ENCODE measurements at regions not wholly inside any gene's neighbourhood (a gene's known extent, or its start where the extent isn't known, plus 50 kb on each side); places are given as distances from the start of the nearest gene placed in this dataset.
A peak's percentile ranks its signal among the peaks of the same experiment; 100 is the strongest.
"Not testable (repeated sequence)": the region's sequence is repeated elsewhere in the genome, so short reads cannot be mapped to it uniquely, and the experiment has no call there.

- H3K4me3 ChIP-seq (IDR thresholded peaks at IDR 0.05; ENCODE audit: insufficient read depth, low read depth, low read length), result no peak overlapping the region
- H3K27me3 ChIP-seq (ENCODE audit: insufficient read depth, low read depth), result no peaks in the 10 kb centered on the region
- no peak for TF ChIP-seq CTCF (conservative IDR thresholded peaks at IDR 0.05; ENCODE audit: low read depth, low read length)
- no peaks in the 10 kb centered on the region for H3K4me1 ChIP-seq (ENCODE audit: low read depth, poor library complexity, severe bottlenecking)
- no peak overlapping the region for H3K4me2 ChIP-seq
- no peak overlapping the region for H3K9ac ChIP-seq
- no peaks in the 10 kb centered on the region for H4K20me1 ChIP-seq (ENCODE audit: insufficient read depth)
- no peaks in the 10 kb centered on the region for H3K36me3 ChIP-seq (ENCODE audit: insufficient read depth)
- no peaks in the 10 kb centered on the region for H3K79me2 ChIP-seq (ENCODE audit: insufficient read depth, low read depth)
- no peak overlapping the region for H3K27ac ChIP-seq
- no peak overlapping the region for H2AFZ ChIP-seq (ENCODE audit: low read depth)
Observed at GRCh38 chr3:181327349-181327748, 337.8 kb upstream of the DNAJC19 start.

- Histone ChIP-seq H4K20me1 (ENCODE audit: insufficient read depth) (no peaks in the 10 kb centered on the region), H3K9ac (no peak overlapping the region), H3K4me1 (ENCODE audit: low read depth, poor library complexity, severe bottlenecking) (no peaks in the 10 kb centered on the region), H3K27ac (no peak overlapping the region), H3K4me2 (no peak overlapping the region), H3K4me3 (IDR thresholded peaks at IDR 0.05; ENCODE audit: insufficient read depth, low read depth, low read length) (no peak overlapping the region), H3K36me3 (ENCODE audit: insufficient read depth) (no peaks in the 10 kb centered on the region), H3K27me3 (ENCODE audit: insufficient read depth, low read depth) (no peaks in the 10 kb centered on the region), H2AFZ (ENCODE audit: low read depth) (no peak overlapping the region), H3K79me2 (ENCODE audit: insufficient read depth, low read depth) (no peaks in the 10 kb centered on the region)
- TF ChIP-seq CTCF (conservative IDR thresholded peaks at IDR 0.05; ENCODE audit: low read depth, low read length), result peak; percentile 85
Observed at GRCh38 chr3:181326637-181327223, 337.2 kb upstream of the DNAJC19 start.

GRCh38 chr3:181324516-181324915 is 335.0 kb upstream of the DNAJC19 start:
- not testable (repeated sequence) for H3K4me3 ChIP-seq (IDR thresholded peaks at IDR 0.05; ENCODE audit: insufficient read depth, low read depth, low read length); H3K79me2 ChIP-seq (ENCODE audit: insufficient read depth, low read depth); H3K4me1 ChIP-seq (ENCODE audit: low read depth, poor library complexity, severe bottlenecking); H3K4me2 ChIP-seq; H4K20me1 ChIP-seq (ENCODE audit: insufficient read depth); H3K36me3 ChIP-seq (ENCODE audit: insufficient read depth); H3K27ac ChIP-seq; H3K27me3 ChIP-seq (ENCODE audit: insufficient read depth, low read depth); H2AFZ ChIP-seq (ENCODE audit: low read depth); H3K9ac ChIP-seq

GRCh38 chr3:181318321-181318720 is 328.8 kb upstream of the DNAJC19 start:
- Histone ChIP-seq H3K4me1 (ENCODE audit: low read depth, poor library complexity, severe bottlenecking) (no peaks in the 10 kb centered on the region), H3K4me3 (IDR thresholded peaks at IDR 0.05; ENCODE audit: insufficient read depth, low read depth, low read length) (no peak overlapping the region), H3K36me3 (ENCODE audit: insufficient read depth) (no peaks in the 10 kb centered on the region), H3K27ac (no peak overlapping the region), H3K4me2 (no peak overlapping the region), H2AFZ (ENCODE audit: low read depth) (no peak overlapping the region), H3K27me3 (ENCODE audit: insufficient read depth, low read depth) (no peaks in the 10 kb centered on the region), H4K20me1 (ENCODE audit: insufficient read depth) (no peaks in the 10 kb centered on the region), H3K9ac (no peak overlapping the region), H3K79me2 (ENCODE audit: insufficient read depth, low read depth) (no peaks in the 10 kb centered on the region)
- TF ChIP-seq CTCF (conservative IDR thresholded peaks at IDR 0.05; ENCODE audit: low read depth, low read length), result no peak

GRCh38 chr3:181317508-181317907 is 328.0 kb upstream of the DNAJC19 start:
- Histone ChIP-seq H3K4me2 (no peak overlapping the region), H3K4me1 (ENCODE audit: low read depth, poor library complexity, severe bottlenecking) (no peaks in the 10 kb centered on the region)
- TF ChIP-seq CTCF (conservative IDR thresholded peaks at IDR 0.05; ENCODE audit: low read depth, low read length), result no peak

More at GRCh38 chr3:181317508-181317907, 328.0 kb upstream of the DNAJC19 start:
- H4K20me1 ChIP-seq (ENCODE audit: insufficient read depth), result no peaks in the 10 kb centered on the region
- no peaks in the 10 kb centered on the region for H3K79me2 ChIP-seq (ENCODE audit: insufficient read depth, low read depth)
- H3K27ac ChIP-seq, result no peak overlapping the region
- no peak overlapping the region for H3K4me3 ChIP-seq (IDR thresholded peaks at IDR 0.05; ENCODE audit: insufficient read depth, low read depth, low read length)
- no peak overlapping the region for H3K9ac ChIP-seq
- no peaks in the 10 kb centered on the region for H3K27me3 ChIP-seq (ENCODE audit: insufficient read depth, low read depth)
- H3K36me3 ChIP-seq (ENCODE audit: insufficient read depth), result no peaks in the 10 kb centered on the region
- H2AFZ ChIP-seq (ENCODE audit: low read depth), result no peak overlapping the region
